Medulla oblongata (tissue), 1 donor: ENCODE measurements at regions not wholly inside any gene's neighbourhood (a gene's known extent, or its start where the extent isn't known, plus 50 kb on each side); places are given as distances from the start of the nearest gene placed in this dataset.

Experiments
- DNase-seq: peaks from one replicate; pipeline ENCODE4 v3.0.0-alpha.2; 2015; ENCODE audit errors: extremely low spot score

- DNase-seq = no peak
Measured at GRCh38 chr12:4025181-4026019, 152.2 kb upstream of the PARP11 start.

DNA sequence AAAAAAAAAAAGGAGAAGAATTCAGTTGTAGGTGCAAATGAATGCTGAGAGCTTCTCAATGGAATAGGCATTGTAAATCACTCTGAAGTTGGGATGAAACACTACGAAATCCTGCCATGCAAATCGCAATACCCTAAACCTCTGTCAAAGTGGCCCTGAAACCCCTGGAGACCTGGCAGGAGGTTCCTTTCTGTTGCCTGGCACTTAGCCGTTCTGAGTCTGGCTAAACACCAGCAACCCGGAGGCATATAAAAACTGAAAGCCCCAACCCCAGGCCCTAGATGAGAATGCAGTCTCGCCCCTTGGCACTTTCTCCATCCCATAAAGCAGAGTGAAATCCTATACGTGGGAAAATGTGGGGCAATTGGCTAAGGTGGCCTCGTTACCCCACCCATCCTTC lies 151.5 kb upstream of the PARP11 start:
- DNase-seq = no peak

- DNase-seq = no peak
Measured at GRCh38 chr12:4015225-4016091, 142.3 kb upstream of the PARP11 start.

- no peak for DNase-seq
Measured at GRCh38 chr12:4014858-4015224, 141.6 kb upstream of the PARP11 start.

DNA sequence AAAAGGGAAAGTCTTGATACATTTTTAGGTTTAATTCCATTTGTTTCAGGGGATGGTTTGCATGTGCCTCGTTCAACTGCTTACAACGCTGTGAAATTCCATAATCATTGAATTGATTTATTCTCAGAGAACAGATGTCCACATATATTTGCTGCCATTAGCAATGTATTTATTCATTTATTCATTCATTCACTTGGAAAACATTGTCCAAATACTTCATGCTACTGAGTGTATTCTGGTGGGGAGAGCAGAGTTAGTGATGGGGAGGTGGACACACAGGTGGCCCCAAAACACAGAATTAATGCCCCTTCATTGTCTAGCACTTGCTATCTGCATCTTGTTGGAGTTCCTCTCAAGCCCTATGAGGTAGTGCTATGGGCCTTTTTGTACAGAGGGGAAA lies 141.2 kb upstream of the PARP11 start:
- DNase-seq = no peak

DNA sequence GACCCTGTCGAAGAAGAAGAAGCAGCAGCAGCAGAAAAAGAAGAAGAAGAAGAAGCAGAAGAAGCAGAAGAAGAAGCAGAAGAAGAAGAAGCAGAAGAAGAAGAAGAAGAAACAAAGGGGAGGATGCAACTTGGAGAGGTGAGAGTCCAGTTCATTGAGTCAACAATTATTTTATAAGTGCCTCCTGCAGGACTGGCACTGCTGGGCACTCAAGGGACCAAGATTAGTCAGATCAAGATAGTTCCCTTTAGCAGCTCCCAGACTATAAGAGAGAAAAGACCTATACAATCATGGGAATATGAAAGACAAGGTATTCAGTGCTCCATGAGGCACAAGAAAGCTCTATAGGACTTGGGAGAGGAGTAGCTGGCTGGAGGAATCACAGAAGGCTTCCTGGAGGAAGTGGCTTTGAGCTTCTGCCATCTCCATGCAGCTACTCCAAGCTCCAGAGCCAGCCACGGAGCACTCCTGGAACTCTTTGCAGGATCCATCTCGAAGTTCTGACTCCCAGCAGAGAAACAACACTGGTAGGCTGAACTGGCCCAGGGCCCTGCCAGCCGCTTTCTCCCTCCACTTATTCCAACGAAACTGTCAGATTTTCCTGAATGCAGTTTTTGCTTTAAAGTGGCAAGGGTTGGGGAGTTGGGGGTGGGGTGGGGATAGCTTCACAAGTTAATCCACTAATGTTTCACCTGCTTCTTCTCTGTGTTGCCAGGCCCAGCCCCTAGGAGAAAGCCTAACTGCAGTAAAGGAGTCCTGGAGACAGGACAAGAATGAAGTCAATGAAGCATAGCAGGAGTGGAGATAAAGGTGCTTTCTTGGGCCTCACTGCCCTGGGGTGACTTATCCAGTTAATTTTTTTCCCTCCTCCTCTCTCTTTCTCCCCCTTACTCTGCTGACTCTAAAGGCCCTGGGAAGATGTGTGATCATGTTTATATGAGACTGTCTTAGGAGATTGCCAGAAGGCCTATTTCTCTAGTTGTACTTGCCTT lies 140.1 kb upstream of the PARP11 start:
- DNase-seq = no peak

- DNase-seq = no peak
Measured at GRCh38 chr12:4012073-4012472, 138.9 kb upstream of the PARP11 start.

DNA sequence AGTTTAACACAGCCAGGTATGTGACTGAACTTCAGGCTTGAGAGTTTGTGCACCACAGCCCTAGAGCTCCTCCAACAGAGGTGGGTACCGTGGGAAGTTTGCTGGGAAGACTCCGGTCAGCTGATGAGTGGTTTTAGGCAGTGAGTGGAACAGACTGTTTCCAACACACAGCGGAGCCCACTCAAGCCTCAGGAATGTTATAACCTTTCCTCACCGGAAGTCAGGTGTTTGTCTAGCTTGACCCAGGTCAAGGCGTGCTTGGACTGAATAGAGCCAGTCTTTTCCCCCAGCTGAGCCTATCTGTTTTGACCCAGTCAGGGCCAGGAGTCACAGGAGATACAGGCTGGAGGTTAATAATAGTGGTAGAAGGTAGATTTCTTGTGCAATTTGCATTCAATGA lies 138.4 kb upstream of the PARP11 start:
- no peak for DNase-seq

DNA sequence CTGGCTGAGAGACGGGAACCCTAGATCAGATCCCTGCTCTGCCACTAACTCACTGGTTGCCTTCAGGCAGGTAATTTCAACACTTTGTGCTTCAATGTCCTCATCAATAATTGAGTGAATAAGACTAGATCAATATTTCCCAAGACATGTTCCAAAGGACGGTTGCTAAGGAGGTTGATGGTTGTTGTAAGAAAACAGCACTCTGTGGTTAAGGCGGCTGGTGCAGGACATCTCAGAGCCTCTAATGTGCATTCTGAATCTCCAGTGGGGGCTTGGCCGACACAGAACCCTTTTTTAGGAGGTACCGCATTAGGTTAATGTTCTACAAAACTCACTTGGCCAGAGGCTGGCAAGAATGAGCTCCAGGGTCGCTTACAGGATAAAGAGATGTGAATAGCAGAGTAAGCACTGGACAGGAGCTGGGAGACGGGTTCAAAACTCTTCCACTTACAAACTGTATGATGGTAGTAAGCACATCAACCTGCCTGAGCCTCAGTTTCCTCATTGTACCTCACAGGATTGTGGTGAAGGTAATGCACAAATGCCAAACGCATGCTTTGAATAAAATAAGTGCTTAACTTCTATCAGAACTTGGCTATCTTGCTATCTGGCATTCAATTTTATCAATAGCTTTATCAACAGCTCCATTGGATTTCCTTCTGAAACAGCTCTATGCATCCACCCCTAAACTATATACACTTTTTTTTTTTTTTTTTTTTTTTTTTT lies 136.9 kb upstream of the PARP11 start:
- DNase-seq = no peak

- DNase-seq = no peak
Measured at GRCh38 chr12:4006743-4007142, 133.5 kb upstream of the PARP11 start.

DNA sequence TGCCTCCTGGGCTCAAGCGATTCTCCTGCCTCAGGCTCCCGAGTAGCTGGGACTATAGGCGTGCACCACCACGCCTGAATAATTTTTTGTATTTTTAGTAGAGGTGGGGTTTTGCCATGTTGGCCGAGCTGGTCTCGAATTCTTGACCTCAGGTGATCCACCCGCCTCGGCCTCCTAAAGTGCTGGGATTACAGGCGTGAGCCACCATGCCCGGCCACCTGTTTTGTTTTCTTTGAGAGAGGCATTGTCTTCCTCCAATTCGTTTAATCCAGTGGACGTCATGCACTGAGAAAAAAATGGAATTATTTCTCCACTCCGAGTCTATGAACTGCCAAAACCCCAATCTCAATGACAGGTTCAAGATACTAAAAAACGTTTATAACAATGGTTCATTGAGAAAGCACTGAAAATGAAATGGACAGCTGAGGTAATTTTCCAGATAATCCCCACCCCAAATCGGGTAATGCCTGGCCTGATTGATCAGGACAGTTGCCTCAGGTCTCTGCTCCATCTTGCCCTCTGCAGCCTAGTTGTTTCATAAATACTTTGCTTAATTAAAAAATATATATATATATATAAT lies 132.7 kb upstream of the PARP11 start:
- DNase-seq = no peak

GRCh38 chr12:4003576-4003975 lies 130.4 kb upstream of the PARP11 start:
- DNase-seq = no peak

DNA sequence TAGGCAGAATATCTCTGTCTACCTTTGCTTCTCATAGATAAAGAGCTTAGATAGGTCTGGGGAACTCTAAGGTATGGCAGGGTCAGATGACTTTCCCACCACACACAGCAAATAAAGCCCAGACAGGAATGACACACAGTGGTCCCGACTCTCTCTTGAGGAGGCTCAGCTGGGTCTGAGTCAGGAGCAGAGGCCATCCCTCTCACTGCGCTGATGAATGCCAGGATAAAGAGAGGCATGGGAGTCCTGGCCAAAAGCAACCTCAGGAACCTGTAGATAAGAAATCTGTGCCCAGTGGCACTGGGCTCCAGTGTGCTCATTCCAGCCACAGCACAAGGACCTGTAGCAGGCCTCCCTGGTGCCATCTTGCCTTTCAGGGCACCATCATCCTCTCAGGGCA lies 129.4 kb upstream of the PARP11 start:
- no peak for DNase-seq

DNA sequence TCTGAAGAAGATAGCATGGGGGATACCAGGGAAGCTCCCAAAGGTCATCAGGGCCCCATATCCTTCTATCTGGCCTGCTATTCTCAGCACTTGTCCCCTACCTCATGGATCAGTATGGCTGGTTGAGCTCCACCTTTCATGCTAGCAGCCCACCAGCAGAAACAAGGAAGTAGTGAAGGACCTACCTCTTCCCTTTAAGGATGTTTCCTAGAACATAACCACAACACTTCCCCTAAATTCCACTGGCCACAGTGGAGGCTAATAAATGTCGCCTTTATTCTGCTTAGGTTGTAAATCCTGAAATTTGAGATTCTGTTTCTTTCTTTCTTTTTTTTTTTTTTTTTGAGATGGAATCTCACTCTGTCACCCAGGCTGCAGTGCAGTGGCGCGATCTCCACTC lies 128.6 kb upstream of the PARP11 start:
- DNase-seq = no peak

DNA sequence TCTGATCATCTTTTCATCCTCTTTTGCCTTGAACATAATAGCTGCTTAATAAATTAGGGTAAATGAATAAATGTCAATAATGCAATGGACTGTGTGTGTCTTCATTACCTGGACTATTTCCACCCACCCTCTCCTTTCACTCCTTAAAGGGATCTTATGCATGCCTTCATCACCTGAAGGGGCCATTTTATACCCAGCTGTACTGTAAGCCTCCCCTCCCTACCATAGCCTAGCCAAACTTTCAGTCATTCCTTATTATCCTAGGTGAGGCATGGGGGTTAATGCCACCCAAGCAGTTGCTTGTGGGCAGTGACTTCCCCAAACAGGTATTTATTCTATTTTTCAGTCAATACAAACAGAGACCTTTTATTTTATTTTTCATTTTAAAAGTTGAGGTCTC lies 127.8 kb upstream of the PARP11 start:
- no peak for DNase-seq

DNA sequence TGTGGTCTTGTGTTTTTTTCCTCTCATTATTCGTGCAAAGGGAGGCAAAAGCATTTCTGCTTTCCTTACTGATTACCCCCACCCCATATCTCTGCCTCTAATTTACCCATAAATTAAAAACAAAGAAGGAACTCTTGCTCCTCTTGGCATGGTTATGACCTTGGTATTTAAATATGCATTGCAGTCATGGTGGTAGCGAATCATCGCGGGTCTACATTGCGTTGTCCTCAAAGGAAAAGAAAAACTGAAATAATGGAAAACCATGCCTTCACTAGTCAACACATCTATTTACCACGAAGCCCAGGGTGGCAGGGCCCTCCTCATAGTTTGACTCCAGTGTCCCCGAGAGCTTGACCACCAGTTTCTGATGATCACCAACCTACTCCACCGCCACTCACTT lies 126.7 kb upstream of the PARP11 start:
- DNase-seq = no peak

DNA sequence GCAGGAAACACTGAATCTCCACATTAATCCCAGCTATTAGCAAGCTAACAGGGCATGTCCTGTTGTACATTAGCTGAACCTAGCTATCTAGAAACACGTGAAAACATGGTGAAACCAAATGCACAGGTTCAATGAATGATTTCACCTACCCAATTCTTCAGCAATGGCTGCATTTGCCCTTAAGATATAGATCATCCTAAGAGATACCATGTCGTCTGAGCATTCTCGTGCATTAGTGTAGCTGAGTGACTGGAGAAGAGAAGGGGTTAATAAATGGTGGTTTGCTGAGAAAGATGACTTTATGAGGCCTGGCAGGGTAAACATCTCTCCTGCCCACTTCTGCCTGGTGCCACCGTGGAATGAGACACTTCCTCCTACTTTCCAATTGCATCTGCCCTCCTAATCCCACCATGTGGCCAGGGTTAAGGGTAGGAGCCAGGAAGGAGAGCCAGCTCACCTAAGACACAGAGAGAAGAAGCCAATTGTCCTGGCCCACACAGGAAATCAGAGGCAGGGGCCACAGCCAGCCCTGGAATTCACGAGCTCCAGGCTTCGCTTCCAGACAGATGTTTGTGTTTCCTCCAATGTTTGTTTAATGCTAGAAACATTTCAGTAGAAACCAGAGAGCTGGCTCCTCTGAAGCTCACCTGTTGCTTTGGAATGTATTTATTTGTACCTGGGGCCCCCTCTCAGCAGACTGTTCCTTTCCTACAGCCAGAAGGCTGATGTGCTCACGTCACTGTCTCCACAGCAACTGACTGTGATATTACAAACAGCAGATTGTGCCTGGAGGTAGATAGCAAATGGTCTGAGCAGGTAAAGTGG lies 126.0 kb upstream of the PARP11 start:
- no peak for DNase-seq

GRCh38 chr12:3998397-3998796 lies 125.2 kb upstream of the PARP11 start:
- no peak for DNase-seq

GRCh38 chr12:3996322-3996721 lies 123.1 kb upstream of the PARP11 start:
- no peak for DNase-seq

DNA sequence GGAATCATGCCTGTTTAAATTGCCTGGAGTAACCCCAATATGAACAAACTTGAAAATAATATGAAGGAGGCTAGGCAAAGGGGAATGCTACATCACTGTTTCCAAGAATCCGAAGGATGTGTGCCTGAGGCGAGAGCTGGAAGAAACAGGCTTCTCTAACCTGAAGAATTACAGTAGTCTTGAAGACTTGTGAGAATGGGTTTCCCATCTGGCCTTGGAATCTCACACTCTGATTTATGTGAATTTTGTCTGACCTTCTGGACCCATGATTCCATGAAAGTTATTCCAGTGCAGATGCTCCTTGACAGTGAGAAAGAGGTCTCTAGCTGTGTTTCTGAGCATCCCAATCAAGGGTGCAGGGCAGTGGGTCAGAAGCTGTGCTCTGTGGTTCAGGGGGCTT lies 122.1 kb upstream of the PARP11 start:
- no peak for DNase-seq
